Loucy (cell line): ENCODE measurements at regions not wholly inside any gene's neighbourhood (a gene's known extent, or its start where the extent isn't known, plus 50 kb on each side); places are given as distances from the start of the nearest gene placed in this dataset.

Source experiments
- CTCF ChIP-seq: fragments of 200-600 bp; sonication (generic); conservative IDR thresholded peaks from 2 replicates; pipeline ENCODE4 v1.5.1; 2014; ENCODE audit warnings: mild to moderate bottlenecking, antibody characterized with exemption, low read length
- EZH2phosphoT487 ChIP-seq: fragments of 200-600 bp; IDR thresholded peaks from 2 replicates; pipeline ENCODE4 v1.6.1; 2018; ENCODE audit warnings: antibody characterized with exemption, mild to moderate bottlenecking, moderate library complexity, borderline replicate concordance

- TF ChIP-seq CTCF (no peak), EZH2phosphoT487 (no peak)
Measured at GRCh38 chr18:7370375-7370774, 139.5 kb downstream of the LRRC30 start.
